Femur (tissue), 1 donor: ENCODE measurements at regions not wholly inside any gene's neighbourhood (a gene's known extent, or its start where the extent isn't known, plus 50 kb on each side); places are given as distances from the start of the nearest gene placed in this dataset.
A peak's percentile ranks its signal among the peaks of the same experiment; 100 is the strongest.

Experiments used
- DNase-seq: peaks from one replicate; pipeline ENCODE4 v3.0.0-alpha.2; 2017

- no peak for DNase-seq
Measured at GRCh38 chr9:79970146-79970425, 398.3 kb downstream of the TLE4 start.

DNA sequence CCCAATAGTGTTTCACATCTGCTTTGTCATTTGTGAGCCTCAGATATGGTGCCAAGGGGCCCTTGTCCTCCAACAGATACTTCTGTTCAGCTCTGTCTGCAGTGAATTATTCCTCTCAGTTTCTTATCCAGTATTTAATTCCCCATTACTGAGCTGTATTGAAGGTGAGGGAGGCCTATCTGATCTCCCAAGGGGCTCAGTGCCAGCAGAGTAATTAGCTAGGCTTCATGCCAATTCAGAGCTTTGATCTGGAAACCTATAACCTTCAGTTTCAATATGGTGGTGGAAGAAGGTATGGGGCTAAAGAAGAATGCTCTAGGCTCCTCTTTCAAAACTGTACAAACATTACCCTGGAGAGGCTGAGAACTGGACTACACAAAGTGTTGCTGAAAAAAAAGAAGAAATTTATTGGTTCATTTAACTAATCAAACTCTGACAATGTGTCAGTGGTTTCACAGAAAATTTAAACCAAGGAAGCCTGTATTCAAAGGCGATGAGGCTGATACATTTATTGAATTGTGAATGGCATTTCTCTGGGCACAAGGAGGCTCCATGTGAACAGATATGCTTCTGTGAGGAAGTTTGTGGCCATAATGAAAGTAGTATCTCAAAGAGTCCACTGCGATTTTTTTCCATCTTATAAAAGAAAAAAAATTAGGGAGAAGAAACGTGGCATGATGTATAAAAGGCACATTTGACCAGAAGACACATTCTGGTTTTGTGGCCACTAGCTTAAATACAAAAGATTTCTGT lies 397.8 kb downstream of the TLE4 start:
- no peak for DNase-seq

DNA sequence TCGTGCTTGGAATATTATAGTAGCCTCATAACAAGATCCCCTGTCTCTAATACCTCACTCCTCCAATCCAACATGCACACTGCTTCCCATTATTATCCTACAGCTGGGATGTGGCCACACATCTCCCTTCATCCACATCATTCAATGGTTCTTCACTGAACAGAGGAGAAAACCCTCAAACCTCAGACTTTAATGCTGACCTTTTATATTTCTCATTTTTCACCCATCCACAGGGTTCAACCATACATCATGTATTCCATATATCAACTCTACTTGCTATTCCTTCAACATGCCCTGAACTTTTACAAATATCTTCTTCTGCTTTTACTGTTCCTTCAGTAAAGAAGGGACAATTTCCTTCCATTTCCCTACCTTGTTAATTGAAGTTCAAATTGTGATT lies 396.8 kb downstream of the TLE4 start:
- DNase-seq, result no peak

GRCh38 chr9:79962836-79963235 lies 391.1 kb downstream of the TLE4 start:
- DNase-seq, result no peak

DNA sequence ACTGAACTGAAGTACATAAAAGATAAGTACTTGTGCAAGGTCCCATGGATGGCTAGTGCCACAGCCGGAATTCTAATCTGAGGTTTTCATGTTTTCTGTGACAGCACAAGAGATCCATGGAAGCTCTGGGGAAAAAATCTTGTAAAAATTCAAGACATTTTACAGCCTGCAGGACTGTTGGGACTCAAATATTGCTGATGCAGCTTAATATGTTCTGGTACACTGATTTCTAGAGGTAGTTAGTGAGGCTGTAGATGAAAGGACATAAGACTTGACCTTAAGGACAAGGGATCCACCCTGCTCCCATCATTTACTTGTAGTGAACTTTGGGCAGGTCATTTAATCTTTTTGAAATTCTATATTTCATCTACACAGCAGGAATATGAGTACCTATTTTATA lies 390.4 kb downstream of the TLE4 start:
- no peak for DNase-seq

DNA sequence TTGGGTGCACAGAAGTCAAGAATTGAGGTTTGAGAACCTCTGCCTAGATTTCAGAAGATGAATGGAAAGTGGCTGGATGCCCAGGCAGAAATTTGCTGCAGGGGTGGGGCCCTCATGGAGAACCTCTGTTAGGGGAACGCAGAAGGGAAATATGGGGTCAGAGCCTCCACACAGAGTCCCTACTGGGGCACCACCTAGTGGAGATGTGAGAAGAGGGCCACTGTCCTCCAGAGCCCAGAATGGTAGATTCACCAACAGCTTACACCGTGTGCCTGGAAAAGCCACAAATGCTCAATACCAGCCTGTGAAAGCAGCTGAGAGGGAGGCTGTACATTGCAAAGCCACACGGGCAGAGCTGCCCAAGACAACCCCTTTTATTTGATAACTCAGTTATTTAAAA lies 383.5 kb downstream of the TLE4 start:
- DNase-seq, result no peak

- no peak for DNase-seq
Measured at GRCh38 chr9:79953908-79954307, 382.1 kb downstream of the TLE4 start.

GRCh38 chr9:79952401-79952800 lies 380.6 kb downstream of the TLE4 start:
- DNase-seq, result no peak

DNA sequence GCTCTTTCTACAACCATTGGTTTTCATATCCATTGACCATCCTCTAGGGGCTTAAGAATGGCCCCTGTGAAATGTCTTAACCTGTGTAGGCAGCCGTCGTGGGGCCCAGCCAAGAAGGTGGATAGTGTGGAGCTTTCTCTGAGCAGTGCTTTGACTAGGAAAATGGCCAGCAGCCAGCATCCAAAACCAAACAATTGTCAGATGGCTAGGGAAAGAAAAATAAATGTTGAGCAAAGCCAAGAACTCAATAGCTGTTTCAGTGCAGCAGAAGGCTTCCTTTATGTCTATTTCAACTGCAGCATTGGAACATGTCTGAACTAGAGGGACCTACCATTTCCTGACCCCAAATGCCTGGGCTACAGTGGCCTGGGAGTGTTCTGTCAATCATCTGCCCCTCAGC lies 374.9 kb downstream of the TLE4 start:
- DNase-seq, result no peak

GRCh38 chr9:79945495-79945894 lies 373.7 kb downstream of the TLE4 start:
- no peak for DNase-seq

GRCh38 chr9:79945016-79945415 lies 373.3 kb downstream of the TLE4 start:
- DNase-seq, result no peak

- DNase-seq, result no peak
Measured at GRCh38 chr9:79940919-79941318, 369.2 kb downstream of the TLE4 start.

- DNase-seq, result no peak
Measured at GRCh38 chr9:79939819-79940218, 368.1 kb downstream of the TLE4 start.

DNA sequence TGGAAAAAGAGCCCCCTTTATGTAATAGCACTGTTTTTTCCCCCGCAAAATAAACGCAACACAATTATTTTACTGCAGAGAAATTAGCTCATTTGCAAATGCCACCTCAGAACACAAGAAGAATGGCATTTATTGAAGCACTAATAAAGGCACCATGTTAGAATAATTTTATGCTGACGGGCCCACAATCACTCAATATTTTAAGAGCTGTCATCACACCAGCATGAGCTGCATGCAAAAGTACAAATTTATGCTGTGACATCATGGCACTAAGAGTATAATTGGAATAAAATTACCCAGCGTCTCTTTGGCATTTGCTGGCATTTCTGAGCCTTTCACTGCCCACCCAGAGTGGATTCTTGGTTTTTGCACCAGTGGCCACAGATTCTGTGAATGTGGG lies 364.6 kb downstream of the TLE4 start:
- no peak for DNase-seq

DNA sequence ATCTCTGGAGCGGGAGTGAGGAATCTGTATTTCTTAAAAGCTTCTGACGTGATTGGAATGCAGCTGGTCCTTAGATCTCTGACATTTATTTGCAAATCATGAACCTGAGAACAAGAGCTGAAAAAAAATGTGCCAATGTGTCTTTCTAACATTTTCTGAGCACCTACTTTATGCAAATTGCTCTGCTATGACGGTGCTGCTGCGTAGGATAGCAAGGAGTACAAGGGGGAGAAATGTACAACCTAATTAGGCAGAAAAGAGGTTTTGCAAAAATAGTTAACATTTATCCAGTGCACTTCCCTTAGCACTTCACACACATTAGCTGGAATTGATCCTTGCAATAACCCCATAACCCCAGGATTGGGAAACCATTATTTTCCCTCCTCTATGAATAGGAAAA lies 357.5 kb downstream of the TLE4 start:
- DNase-seq, result no peak

DNA sequence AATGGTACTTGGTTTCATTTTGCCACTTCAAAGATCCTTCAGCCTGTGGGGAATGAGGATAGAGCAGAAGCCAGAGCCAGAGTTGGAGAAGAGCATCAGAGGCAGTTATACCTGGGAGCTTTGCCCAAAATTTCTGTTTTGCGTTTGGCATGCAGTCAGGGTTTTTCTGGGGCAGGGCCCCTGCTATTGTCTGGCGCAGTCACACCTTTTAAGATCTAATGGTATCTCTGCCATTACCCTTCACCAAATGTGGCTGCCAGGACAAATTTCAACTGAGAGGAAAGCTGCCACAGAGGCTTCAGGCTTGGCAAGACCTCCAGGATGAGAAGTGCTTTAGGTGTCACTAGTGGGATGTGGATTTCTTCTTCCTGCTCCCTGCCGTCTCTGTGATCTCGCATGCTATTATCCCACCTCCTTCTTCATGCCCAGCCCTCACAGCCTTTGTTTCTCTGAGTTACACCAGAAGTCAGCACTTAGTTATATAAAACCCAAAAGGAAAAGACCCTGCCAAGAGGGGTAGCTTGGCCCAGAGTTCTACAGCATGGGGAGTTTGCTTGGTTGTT lies 357.0 kb downstream of the TLE4 start:
- no peak for DNase-seq

DNA sequence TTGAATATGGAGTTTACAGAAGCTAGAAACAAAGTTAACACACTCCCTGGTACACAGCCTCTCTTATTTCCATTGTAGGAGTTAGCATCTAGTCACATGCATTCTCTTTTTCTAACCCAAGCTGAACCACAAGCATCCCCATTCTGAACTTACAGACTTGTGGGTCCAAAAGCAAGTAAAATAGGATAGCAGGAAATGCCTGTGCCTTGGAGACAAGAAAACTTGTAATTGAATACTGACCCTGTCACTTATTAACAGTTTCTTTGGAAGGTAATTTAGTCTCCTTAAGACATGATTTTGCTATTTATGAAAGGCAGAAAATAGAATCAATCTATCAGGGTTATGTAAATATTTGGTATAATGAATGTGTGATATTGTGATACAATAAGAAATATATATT lies 353.6 kb downstream of the TLE4 start:
- no peak for DNase-seq

GRCh38 chr9:79924836-79925235 lies 353.1 kb downstream of the TLE4 start:
- DNase-seq, result no peak

DNA sequence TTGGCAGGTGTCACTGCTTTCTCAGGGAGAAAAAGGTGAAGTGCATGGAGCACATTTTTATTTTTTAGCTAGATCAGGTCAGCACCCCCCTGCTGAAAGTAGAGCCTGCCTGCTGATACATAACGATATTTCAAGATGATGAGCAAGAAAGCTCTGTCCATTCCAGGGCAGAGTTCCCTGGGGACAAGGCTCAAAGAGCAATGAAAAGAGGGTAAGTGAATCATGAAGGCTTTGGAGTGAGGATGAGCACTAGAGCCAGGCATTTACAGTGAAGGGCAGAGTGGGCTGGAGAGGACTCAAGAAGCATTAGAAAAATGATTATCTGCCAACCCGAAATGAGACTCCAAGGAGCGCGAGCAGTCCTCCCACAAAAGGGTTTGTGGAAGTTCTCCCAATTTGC lies 345.7 kb downstream of the TLE4 start:
- no peak for DNase-seq

- no peak for DNase-seq
Measured at GRCh38 chr9:79913867-79914266, 342.1 kb downstream of the TLE4 start.

DNA sequence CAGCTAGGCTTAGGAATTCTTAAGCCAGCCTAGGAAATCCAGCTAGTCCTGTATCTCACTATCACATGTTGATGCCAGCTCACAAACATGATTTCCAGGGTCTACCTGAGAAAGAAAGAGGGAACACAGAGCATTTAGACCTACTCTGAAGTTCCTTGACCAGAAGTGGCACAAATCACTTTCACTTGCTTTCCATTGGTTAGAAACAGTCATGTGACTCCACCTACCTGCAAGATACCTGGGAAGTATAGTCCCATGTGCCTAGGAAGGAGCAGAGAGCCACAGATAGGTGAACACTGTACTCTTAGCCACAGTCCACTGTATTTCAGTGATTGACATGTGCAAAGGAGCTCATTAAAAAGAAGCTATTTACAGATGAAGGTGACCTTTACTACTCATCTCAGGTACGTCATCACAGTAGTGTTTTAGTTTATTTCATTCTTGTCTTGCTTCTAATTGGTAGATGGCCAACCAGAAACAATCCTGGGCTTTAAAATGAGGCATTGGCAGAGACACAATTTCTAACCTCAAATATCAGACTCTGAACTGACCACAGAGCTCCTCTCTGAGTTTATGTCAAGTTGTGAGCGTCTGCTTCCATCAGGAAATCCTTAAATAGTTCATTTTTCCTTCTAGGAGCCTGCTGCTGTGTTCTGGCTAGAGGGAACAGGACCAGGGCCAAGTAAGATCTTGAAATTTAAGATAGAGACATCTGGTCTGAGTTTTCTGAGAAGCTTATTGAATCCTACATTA lies 340.7 kb downstream of the TLE4 start:
- DNase-seq, result peak; percentile 39

DNA sequence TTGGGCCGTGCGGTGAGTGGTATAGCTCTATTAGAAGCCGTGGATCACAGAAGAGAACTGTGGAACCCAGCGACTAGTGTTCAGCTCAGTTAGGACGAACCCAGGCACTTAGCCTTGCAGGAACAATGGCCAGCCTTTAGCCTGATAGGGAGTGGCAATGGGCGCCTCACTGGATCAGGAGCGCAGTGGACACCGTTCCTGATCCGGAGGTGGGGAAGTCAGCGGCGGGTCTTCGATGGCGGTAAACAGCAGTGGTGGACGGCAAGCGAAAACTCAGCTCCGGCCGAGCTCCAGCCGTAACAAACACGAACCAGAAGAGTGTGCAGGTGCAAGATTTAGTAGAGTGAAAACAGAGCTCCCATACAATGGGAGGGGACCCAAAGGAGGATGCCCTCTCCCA lies 340.0 kb downstream of the TLE4 start:
- no peak for DNase-seq

- no peak for DNase-seq
Measured at GRCh38 chr9:79902825-79903600, 331.2 kb downstream of the TLE4 start.

GRCh38 chr9:79900754-79901153 lies 329.0 kb downstream of the TLE4 start:
- no peak for DNase-seq
